Smooth muscle cell (in vitro differentiated cells): ENCODE measurements at regions not wholly inside any gene's neighbourhood (a gene's known extent, or its start where the extent isn't known, plus 50 kb on each side); places are given as distances from the start of the nearest gene placed in this dataset.

Source experiments
- DNase-seq: peaks from one replicate; lab custom pipeline; 2025; ENCODE audit not compliant: unreplicated experiment; lab: John Stamatoyannopoulos, UW
- H2AFZ ChIP-seq: fragments of 200-600 bp; sonication (generic); 2 replicates; pipeline ENCODE4 v1.6.0; 2016; ENCODE audit warnings: antibody characterized with exemption, low read depth, mild to moderate bottlenecking
- H3F3A ChIP-seq: fragments of 200-600 bp; sonication (generic); 2 replicates; pipeline ENCODE4 v1.6.0; 2017; ENCODE audit warnings: antibody characterized with exemption, low read depth
- H3K27ac ChIP-seq: fragments of 200-600 bp; sonication (generic); 2 replicates; pipeline ENCODE4 v1.5.1; 2016; ENCODE audit warnings: low read depth, mild to moderate bottlenecking
- H3K27me3 ChIP-seq: fragments of 200-600 bp; sonication (generic); 2 replicates; pipeline ENCODE4 v1.6.1; 2016; ENCODE audit warnings: low read depth, mild to moderate bottlenecking
- H3K36me3 ChIP-seq: fragments of 200-600 bp; sonication (generic); 2 replicates; pipeline ENCODE4 v1.5.1; 2016; ENCODE audit warnings: low read depth
- H3K4me1 ChIP-seq: fragments of 200-600 bp; sonication (generic); 2 replicates; pipeline ENCODE4 v1.5.1; 2016; ENCODE audit warnings: low read depth
- H3K4me2 ChIP-seq: fragments of 200-600 bp; sonication (generic); 2 replicates; pipeline ENCODE4 v1.6.0; 2016; ENCODE audit warnings: mild to moderate bottlenecking
- H3K4me3 ChIP-seq: fragments of 200-600 bp; sonication (generic); 2 replicates; pipeline ENCODE4 v1.5.1; 2016; ENCODE audit warnings: mild to moderate bottlenecking
- H3K79me2 ChIP-seq: fragments of 200-600 bp; sonication (generic); 2 replicates; pipeline ENCODE4 v1.6.0; 2016; ENCODE audit warnings: low read depth, mild to moderate bottlenecking
- H3K9ac ChIP-seq: fragments of 200-600 bp; sonication (generic); 2 replicates; pipeline ENCODE4 v1.6.0; 2016; ENCODE audit warnings: low read depth
- H3K9me3 ChIP-seq: fragments of 200-600 bp; sonication (generic); replicated peaks from 2 replicates; pipeline ENCODE4 v1.5.1; 2016; ENCODE audit warnings: low read depth
- H4K20me1 ChIP-seq: fragments of 200-600 bp; sonication (generic); 2 replicates; pipeline ENCODE4 v1.6.0; 2016; ENCODE audit warnings: low read depth
- WGBS: methylation state at CpG from one replicate; pipeline ENCODE4 v1.1.7; 2016; ENCODE audit warnings: low lambda C conversion rate; 5-methylcytosine and 5-hydroxymethylcytosine counted together
- TF ChIP-seq, protein P1 (sequence below): fragments of 200-600 bp; sonication (generic); IDR thresholded peaks from 2 replicates; pipeline ENCODE4 v1.5.1; 2017; ENCODE audit warnings: borderline replicate concordance, mild to moderate bottlenecking, antibody characterized with exemption; ENCODE audit not compliant: insufficient read depth, poor library complexity, severe bottlenecking

DNA sequence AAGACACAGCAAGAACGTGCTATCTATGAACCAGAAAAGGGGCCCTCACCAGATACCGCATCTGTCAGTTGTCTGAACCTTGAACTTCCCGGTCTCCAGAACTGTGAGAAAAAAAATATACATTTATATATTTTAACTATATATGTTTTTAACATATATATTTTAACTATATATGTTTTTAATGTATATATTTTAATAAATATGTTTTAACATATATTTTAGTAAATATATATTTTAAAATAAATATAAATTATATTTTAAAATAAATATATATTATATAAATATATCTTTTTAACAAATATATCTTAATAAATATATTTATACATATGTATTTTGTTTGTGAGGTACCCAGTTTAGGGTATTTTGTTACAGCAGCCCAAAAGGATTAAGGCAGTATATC lies 958.2 kb upstream of the AUTS2 start:
- no peak for DNase-seq
- 89% methylated on average over 3 of the region's 3 CpGs for WGBS
- Histone ChIP-seq H3K36me3 (no peaks in the 10 kb centered on the region), H3K9ac (no peak overlapping the region), H3K79me2 (no peaks in the 10 kb centered on the region), H3K4me1 (no peaks in the 10 kb centered on the region), H3K4me3 (no peak overlapping the region), H3F3A (no peaks in the 10 kb centered on the region), H4K20me1 (no peaks in the 10 kb centered on the region), H3K27ac (no peak overlapping the region), H3K27me3 (no peaks in the 10 kb centered on the region), H3K4me2 (no peak overlapping the region), H2AFZ (no peak overlapping the region), H3K9me3 (no peaks in the 10 kb centered on the region)
- TF ChIP-seq, protein P1, sequence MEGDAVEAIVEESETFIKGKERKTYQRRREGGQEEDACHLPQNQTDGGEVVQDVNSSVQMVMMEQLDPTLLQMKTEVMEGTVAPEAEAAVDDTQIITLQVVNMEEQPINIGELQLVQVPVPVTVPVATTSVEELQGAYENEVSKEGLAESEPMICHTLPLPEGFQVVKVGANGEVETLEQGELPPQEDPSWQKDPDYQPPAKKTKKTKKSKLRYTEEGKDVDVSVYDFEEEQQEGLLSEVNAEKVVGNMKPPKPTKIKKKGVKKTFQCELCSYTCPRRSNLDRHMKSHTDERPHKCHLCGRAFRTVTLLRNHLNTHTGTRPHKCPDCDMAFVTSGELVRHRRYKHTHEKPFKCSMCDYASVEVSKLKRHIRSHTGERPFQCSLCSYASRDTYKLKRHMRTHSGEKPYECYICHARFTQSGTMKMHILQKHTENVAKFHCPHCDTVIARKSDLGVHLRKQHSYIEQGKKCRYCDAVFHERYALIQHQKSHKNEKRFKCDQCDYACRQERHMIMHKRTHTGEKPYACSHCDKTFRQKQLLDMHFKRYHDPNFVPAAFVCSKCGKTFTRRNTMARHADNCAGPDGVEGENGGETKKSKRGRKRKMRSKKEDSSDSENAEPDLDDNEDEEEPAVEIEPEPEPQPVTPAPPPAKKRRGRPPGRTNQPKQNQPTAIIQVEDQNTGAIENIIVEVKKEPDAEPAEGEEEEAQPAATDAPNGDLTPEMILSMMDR = no peak

DNA sequence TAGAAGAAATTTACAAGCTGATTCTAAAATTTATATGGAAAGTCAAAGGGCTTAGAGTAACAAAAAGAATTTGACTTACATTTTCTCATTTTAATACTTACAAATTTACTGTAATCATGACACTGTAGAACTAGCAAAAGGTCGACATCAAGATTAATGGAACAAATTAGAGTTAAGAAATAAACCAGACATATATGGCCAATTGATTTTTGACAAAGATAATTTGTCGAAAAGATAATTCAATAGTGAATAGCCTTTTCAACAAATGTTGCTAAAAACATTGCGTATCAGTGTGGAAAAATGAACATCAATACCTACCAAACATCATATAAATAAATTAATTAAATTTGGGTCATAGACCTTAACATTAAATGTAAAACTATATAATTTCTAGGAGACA lies 955.5 kb upstream of the AUTS2 start:
- H3K4me1 ChIP-seq = no peaks in the 10 kb centered on the region
- no peaks in the 10 kb centered on the region for H3F3A ChIP-seq
- TF ChIP-seq, protein P1 = no peak
- 87% methylated on average over 3 of the region's 3 CpGs for WGBS
- H3K4me2 ChIP-seq = no peak overlapping the region
- no peak overlapping the region for H3K27ac ChIP-seq
- H4K20me1 ChIP-seq = no peaks in the 10 kb centered on the region
- no peaks in the 10 kb centered on the region for H3K9me3 ChIP-seq
- H3K4me3 ChIP-seq = no peak overlapping the region
- no peak overlapping the region for H2AFZ ChIP-seq
- H3K9ac ChIP-seq = no peak overlapping the region
- no peaks in the 10 kb centered on the region for H3K27me3 ChIP-seq
- H3K79me2 ChIP-seq = no peaks in the 10 kb centered on the region
- H3K36me3 ChIP-seq = no peaks in the 10 kb centered on the region
- no peak for DNase-seq

DNA sequence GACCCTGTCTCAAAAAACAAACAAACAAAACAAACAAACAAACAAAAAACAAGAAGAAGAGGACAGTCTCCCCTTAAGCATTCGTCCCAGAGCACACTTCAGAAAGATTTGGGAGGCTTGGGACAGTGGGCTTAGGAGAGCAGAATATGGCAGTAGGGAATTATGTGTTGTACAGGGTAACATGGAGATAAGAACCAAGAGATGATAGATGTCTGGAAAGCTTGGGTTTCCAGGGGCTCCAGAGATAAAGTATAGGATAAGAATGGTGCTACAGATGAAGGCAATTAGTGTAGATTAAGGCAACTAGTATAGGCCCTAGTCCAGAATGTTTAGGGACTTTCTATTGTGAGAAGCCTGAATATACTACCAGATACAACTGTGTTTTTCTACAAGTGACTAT lies 934.9 kb upstream of the AUTS2 start:
- no peak overlapping the region for H3K9ac ChIP-seq
- 78% methylated on average over 1 of the region's 1 CpG for WGBS
- TF ChIP-seq, protein P1 = no peak

DNA sequence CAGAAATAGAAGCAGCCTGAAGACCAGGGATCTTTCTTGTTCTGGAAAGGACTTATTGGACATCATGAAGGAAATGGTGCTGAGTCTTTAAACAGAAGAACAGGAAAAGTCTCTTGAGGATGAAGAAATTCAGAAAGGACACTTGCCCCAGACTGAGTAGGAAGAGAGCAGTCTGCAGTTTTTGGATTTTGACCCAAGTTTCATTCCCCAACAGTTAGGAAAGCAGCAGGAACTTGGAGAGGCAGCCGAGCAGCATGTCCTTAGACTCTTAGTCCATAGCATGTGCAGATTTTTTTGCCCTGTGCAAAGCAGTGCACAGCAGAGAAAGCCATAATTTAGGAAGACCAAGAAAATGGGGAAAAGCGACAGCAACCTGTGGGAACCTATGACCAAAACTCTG lies 927.2 kb upstream of the AUTS2 start:
- Histone ChIP-seq H4K20me1 (no peaks in the 10 kb centered on the region), H3K36me3 (no peaks in the 10 kb centered on the region), H3K27me3 (peaks cover 20% of the 10 kb centered on the region), H3K4me1 (no peaks in the 10 kb centered on the region), H3K79me2 (no peaks in the 10 kb centered on the region), H3K9ac (no peak overlapping the region), H3K4me2 (no peak overlapping the region), H3K9me3 (no peaks in the 10 kb centered on the region), H2AFZ (no peak overlapping the region), H3F3A (no peaks in the 10 kb centered on the region), H3K4me3 (no peak overlapping the region), H3K27ac (no peak overlapping the region)
- TF ChIP-seq, protein P1 = no peak
- no peak for DNase-seq
- 96% methylated on average over 2 of the region's 2 CpGs for WGBS

More for the DNA sequence above, 934.9 kb upstream of the AUTS2 start:
- Histone ChIP-seq H3K4me2 (no peak overlapping the region), H3F3A (no peaks in the 10 kb centered on the region), H3K4me3 (no peak overlapping the region), H2AFZ (no peak overlapping the region), H3K4me1 (no peaks in the 10 kb centered on the region), H4K20me1 (no peaks in the 10 kb centered on the region), H3K36me3 (no peaks in the 10 kb centered on the region), H3K79me2 (no peaks in the 10 kb centered on the region), H3K27ac (no peak overlapping the region), H3K27me3 (peaks cover 19% of the 10 kb centered on the region), H3K9me3 (no peaks in the 10 kb centered on the region)
- no peak for DNase-seq
